HS-27A (cell line): ENCODE measurements at regions not wholly inside any gene's neighbourhood (a gene's known extent, or its start where the extent isn't known, plus 50 kb on each side); places are given as distances from the start of the nearest gene placed in this dataset.
"Not testable (repeated sequence)": the region's sequence is repeated elsewhere in the genome, so short reads cannot be mapped to it uniquely, and the experiment has no call there.

Source experiments
- DNase-seq: peaks from one replicate; pipeline ENCODE4 v3.0.0-alpha.2; 2012; ENCODE audit warnings: low read depth, missing footprints

- no peak for DNase-seq
These were observed 58.2 kb downstream of the TMEM270 start for GRCh38 chr7:73918926-73919693.

- no peak for DNase-seq
These were observed 58.9 kb downstream of the TMEM270 start for GRCh38 chr7:73919694-73920375.

DNA sequence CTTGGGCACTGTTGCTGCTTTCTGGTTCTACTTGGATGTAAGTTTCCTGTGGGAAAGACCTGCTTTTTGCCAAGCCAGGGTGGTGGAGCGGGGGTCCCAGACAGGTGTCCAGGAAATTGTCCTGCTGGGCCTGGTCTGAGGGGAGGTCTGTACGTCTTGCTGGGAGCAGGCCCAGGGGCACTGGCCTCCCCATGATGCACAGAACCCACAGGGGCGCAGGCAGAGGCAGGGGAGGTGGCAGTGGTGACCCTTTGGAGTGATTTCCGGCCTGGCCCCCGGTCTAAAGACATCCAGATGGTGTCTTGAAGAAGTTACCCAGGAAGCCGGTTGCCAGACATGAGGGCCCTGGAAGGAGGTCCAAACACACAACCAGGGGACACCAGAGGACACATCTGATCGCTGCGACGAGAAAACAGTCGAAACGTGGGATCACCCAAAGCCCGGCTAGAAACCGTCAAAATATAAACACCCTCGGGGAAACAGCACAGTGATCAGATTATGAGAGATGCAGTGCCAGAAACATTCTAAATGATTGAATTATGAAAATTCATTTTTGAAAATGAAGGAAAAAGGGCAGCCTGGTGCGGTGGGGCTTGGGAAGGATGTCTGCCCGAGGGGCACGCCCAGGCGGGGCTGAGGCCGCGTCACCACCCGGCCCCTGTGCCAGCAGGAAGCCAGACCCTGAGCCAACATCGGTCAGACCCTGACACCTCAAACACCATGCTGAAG is 59.6 kb downstream of the TMEM270 start:
- DNase-seq: no peak

- no peak for DNase-seq
These were observed 60.9 kb downstream of the TMEM270 start for GRCh38 chr7:73921623-73922528.

DNA sequence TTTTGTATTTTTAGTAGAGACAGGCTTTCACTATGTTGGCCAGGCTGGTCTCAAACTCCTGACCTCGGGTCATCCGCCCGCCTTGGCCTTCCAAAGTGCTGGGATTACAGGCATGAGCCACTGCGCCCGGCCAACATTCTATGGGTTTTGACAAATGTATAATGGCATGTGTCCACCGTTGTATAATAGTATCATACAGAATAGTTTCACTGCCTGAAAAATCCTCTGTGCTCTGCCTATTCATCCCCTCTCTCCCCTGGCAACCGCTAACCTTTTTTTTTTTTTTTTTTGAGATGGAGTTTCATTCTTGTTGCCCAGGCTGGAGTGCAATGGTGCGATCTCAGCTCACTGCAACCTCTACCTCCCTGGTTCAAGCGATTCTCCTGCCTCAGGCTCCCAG is 67.7 kb downstream of the TMEM270 start:
- not testable (repeated sequence) for DNase-seq

DNA sequence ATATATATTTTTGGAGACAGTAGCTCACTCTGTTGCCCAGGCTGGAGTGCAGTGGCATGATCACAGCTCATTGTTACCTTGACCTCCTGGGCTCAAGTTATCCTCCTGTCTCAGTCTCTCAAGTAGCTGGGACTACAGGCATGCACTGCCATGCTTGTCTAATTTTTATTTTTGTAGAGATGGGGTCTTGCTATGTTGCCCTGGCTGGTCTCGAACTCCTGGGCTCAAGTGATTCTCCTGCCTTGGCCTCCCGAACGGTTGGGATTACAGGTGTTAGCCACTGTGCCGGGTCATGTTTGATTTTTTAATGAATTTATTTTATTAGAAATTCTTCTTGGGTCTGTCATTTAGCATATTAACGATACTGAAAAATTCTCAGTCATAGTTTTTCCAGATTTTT is 70.5 kb downstream of the TMEM270 start:
- no peak for DNase-seq

DNA sequence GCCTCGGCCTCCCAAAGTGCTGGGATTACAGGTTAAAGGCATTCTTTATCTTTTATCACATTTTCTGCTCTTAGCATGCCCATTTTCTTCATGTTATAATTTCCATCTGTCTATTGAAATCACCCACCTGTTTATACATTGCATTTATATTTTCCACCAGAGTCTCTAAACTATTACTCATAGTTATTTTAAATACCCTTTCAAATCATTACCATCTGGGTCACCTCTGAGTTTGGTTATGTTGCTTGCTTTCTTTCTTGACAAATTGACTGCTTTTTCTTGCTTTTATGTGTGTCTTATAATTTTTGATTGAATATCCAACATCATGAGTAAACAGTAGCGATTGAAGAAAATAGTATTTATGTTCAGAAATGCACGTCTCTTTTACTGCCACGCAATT is 71.4 kb downstream of the TMEM270 start:
- no peak for DNase-seq

- no peak for DNase-seq
These were observed 72.1 kb downstream of the TMEM270 start for GRCh38 chr7:73933091-73933490.

DNA sequence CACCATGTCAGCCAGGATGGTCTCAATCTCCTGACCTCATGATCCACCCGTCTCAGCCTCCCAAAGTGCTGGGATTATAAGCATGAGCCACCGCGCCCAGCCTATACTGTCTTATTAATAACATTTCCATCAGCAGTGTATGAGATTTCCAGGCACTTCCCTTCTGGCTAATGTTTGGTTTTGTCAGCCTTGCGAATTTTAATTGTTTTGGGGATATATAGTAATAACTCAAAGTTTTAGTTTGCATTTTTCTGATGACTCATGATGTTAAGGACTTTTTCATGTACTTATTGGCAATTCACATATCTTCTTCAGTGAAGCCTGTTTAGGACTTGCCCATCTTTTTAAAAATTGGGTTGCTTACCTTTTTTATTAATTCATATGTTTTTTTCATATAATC is 76.0 kb downstream of the TMEM270 start:
- DNase-seq: no peak

GRCh38 chr7:73937650-73938049 is 76.7 kb downstream of the TMEM270 start:
- not testable (repeated sequence) for DNase-seq

DNA sequence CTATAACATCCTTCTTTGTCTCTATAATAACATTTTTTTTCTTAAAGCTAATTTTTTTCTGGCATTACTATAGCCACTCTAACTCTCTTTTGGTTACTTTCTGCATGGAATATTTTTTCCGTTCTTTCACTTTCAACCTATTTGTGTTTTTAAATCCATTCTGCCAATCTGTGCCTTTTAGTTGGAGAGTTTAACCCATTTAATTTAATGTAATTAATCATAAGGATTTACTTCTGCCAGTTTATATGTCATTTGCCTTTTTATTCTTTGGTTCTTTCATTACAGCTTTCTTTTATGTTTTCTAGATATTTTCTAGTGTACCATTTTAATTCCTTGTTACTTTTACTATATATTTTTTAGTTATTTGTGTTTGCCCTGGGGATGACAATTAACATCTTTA is 78.6 kb downstream of the TMEM270 start:
- no peak for DNase-seq

- DNase-seq: no peak
These were observed 79.8 kb downstream of the TMEM270 start for GRCh38 chr7:73940701-73941238.

DNA sequence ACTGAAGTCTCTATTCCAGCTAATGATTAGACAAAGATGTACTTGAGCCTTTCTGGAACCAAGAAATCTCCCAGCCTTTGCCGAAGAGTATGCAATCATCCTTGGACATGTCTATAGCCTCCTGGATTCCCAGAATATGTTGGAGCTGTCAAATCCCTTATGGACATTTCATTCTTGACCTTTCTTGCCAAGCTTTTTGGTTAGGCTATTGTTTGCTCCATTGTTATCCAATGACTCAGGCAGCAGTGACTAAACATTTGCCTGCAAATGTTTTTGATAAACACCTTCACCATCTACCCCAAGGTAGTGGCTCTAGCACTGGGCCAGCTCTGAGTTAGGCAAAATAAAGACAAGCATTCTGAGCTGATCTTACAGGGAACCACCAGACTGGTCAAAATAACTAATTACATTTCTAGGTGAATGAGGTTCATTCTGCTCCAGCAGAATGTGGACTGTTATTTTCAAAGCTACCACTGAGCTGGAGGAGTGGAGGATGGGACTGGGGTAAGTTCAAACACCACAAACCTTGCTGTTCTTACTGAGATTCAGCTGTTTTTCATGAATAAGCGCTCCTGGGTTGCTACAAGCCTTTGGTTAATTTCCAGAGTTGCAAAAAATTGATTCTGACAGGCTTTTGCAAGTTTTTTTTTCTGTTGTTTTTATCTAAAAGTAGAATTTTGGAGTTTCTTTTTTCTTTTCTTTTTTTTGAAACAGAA is 81.0 kb downstream of the TMEM270 start:
- DNase-seq: peak; percentile 15

DNA sequence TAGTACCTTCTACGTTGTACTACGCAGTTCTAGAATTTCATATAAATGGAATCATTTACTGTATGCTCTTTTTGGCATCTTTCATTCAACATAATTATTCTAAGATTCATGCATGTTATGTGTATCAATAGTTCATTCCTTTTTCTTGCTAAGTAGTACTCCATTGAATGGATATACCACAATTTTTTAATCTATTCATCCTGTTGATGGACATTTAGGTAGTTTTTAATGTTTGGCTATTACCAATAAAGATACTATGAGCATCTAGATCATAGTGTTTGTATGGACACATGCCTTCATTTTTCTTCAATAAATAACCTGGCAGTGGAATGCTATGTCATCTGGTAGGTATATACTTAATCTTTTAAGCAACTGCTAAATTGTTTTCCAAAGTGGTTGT is 83.0 kb upstream of the ELN start:
- DNase-seq: no peak

- no peak for DNase-seq
These were observed 79.7 kb upstream of the ELN start for GRCh38 chr7:73948287-73948686.

GRCh38 chr7:73952266-73952665 is 75.7 kb upstream of the ELN start:
- no peak for DNase-seq

DNA sequence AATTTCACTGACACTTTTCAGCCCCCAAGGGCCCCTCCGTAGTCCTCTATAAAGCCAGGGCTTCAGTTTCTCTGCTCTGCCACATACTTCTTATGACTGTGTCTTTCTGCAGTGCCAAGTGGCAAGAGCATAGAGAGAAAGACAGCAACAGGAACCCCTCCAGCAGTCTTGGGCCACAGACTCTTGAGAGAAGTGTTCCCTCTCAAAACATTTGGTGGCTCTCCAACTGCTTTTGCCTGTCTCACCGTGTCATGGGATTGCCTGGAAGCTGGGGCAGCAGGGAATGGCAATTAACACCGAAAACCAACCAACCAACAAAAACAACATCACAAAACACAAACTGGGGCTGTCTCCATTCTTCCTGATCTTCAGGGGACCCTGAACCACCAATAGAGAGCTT is 73.8 kb upstream of the ELN start:
- DNase-seq: no peak

DNA sequence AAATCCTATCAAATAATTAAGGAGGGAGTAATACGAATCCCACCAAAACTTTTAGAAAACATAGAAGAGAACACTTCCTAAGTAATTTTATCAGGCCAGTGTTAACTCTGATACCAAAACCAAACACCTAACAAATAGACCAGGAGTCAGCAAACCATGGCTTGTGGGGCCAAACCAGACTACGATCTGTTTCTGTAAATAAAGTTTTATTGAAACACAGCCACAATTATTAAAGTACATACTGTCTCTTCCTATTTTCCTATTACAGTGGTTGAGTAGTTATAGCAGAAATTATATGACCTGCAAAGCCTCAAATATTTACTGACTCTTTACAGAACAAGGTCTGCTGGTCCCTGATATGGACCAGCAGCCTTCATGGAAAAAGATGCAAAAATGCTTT is 73.1 kb upstream of the ELN start:
- no peak for DNase-seq

GRCh38 chr7:73960548-73960947 is 67.4 kb upstream of the ELN start:
- DNase-seq: no peak

DNA sequence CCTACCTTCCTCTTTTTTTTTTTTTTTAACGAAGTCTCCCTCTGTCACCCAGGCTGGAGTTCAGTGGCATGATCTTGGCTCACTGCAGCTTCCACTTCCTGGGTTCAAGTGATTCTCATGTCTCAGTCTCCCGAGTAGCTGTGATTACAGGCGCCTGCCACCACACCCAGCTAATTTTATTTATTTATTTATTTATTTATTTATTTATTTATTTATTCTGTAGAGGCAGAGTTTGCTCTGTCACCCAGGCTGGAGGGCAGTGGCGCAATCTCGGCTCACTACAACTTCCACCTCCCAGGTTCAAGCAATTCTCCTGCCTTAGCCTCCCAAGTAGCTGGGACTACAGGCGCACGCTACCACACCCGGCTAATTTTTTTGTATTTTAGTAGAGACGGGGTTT is 66.0 kb upstream of the ELN start:
- not testable (repeated sequence) for DNase-seq

DNA sequence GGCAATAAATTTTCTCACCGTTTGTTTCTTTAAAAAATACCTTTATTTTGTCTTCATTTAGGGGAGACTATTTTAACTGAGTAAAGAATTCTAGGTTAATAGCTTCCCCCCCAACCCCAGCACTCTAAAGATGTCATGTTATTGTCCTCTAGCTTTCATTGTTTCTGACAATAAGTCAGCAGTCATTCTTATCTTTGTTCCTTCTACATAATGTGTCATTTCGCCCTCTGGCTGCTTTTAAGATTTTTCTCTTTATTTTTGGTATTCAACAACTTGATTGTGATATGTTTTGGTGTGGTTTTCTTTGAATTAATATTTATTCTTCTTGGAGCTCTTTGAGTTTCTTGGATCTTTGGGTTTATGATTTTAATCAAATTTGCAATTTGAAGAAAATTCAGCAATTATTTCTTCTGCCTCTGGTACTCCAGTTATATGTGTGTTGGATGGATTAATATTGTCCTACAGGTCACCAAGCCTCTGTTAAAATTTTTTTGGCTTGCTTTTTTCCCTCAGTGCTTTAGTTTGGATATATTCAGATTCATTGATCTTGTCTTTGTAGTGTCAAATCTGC is 64.6 kb upstream of the ELN start:
- DNase-seq: no peak
